Fibroblast of the aortic adventitia (primary cell): ENCODE measurements at regions not wholly inside any gene's neighbourhood (a gene's known extent, or its start where the extent isn't known, plus 50 kb on each side); places are given as distances from the start of the nearest gene placed in this dataset. TPM values are rescaled to one million over a fixed set of nuclear protein-coding genes. Genes with fewer than 3 reads are reported as not detected.
A peak's percentile ranks its signal among the peaks of the same experiment; 100 is the strongest.

Experiments
- DNase-seq: peaks from one replicate; pipeline ENCODE4 v3.0.0-alpha.2; 2010; ENCODE audit warnings: low read depth
- H3K4me3 ChIP-seq: 2 replicates; pipeline ENCODE4 v1.5.1; 2011; ENCODE audit warnings: low read depth, mild to moderate bottlenecking, control low read depth, low read length, moderate library complexity
- small RNA-seq: library from RNA; depleted of rRNA; stranded (forward); fragments of <200 nt; gene quantifications from one replicate; pipeline ENCODE3, GENCODE V24; 2012
- TF ChIP-seq, protein P1 (sequence below): IDR thresholded peaks from 2 replicates; pipeline ENCODE4 v1.5.1; 2011; ENCODE audit warnings: mild to moderate bottlenecking, low read length, control low read depth, inconsistent platforms; ENCODE audit not compliant: insufficient read depth

DNA sequence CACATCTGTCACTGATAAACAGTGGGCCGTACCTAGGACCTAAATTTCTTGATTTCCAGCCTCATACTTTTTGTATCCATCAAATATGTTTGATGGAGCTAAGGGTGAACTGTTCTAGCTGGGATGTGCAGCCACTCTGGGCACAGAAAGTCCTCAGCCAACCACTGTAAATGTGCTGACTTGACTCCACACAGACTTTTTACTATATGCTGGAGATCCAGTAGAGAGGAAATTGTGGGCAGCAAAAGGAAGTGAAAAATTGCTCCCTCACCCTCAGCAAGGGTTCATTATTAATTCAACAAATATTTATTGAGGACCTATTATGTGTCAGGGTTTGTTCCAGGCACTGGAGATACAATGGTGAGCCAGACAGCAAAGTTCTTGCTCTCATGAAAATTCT is 54.2 kb upstream of the AMPD3 start:
- DNase-seq = no peak
- TF ChIP-seq, protein P1, sequence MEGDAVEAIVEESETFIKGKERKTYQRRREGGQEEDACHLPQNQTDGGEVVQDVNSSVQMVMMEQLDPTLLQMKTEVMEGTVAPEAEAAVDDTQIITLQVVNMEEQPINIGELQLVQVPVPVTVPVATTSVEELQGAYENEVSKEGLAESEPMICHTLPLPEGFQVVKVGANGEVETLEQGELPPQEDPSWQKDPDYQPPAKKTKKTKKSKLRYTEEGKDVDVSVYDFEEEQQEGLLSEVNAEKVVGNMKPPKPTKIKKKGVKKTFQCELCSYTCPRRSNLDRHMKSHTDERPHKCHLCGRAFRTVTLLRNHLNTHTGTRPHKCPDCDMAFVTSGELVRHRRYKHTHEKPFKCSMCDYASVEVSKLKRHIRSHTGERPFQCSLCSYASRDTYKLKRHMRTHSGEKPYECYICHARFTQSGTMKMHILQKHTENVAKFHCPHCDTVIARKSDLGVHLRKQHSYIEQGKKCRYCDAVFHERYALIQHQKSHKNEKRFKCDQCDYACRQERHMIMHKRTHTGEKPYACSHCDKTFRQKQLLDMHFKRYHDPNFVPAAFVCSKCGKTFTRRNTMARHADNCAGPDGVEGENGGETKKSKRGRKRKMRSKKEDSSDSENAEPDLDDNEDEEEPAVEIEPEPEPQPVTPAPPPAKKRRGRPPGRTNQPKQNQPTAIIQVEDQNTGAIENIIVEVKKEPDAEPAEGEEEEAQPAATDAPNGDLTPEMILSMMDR = no peak

DNA sequence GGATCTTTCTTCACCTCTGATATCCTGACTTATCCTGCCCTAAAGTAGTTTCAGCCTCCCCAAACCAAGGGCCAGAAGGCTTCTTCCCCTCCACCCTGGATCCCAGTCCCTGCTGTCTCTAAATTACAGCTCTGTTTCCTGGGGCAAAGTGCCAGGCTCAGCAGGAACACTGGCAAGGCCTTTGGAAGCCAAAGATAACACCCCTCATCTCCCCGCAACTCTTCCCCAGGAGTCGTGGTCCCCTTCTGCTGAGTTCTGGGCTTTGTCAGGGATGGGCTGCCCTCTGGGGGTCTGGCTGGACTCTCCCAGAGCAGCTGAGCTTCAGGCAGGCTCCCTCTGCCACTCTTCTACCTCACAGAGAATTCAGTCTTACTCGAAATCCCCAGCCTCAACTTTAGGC is 53.8 kb upstream of the AMPD3 start:
- TF ChIP-seq, protein P1 = no peak
- H3K4me3 ChIP-seq = no peak overlapping the region
- peak; percentile 31 for DNase-seq

More for the DNA sequence above, 54.2 kb upstream of the AMPD3 start:
- no peak overlapping the region for H3K4me3 ChIP-seq

DNA sequence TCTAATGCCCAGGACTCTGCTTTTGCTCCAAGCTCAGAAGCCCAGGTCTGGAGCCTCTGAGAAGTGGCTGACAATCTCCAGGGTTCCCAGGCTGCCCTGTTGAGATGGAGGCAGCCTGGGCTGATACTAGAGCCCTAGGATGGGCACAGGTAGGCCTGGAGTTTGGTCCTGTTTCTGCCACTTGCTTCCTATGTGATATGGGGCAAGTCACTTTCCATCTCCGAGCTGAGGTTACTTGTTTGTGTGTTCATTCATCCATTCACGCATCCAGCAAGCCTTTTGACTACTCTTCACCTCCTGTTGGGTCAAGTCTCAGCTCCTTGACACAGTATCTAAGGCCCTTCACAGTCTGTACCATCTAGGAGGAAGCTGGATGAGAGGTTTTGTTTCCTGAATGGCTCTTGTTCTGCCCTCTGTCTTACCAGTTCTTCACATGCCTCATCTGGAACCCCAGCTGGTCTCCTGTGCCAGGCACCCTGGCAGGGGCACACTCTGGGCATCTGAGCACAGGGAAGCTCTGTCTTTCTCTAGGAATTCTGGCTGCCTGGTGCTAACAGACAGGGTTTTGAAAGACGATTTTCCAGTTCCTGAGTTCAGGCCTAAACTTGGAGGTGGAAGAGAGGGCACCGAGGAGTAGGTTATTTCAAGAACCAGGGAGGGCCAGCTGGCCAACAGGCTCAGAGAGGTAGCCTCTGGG is 53.2 kb upstream of the AMPD3 start:
- H3K4me3 ChIP-seq = no peak overlapping the region
- DNase-seq = no peak
- TF ChIP-seq, protein P1 = no peak

Small RNA genes in the stretch of these regions (small RNA-seq; reads per million reads assigned to genes)
- not detected for gene RNU6ATAC33P
